ENCODE measurements at regions not wholly inside any gene's neighbourhood (a gene's known extent, or its start where the extent isn't known, plus 50 kb on each side); places are given as distances from the start of the nearest gene placed in this dataset.

GRCh38 chr5:39580702-39581453 lies 156.1 kb upstream of the DAB2 start:
- DNase-seq = no peak

- DNase-seq = no peak
These were observed 155.0 kb upstream of the DAB2 start for GRCh38 chr5:39579750-39580149.

- no peak for DNase-seq
These were observed 154.2 kb upstream of the DAB2 start for GRCh38 chr5:39578887-39579497.

- no peak for DNase-seq
These were observed 152.7 kb upstream of the DAB2 start for GRCh38 chr5:39577529-39577928.

GRCh38 chr5:39570403-39571027 lies 145.7 kb upstream of the DAB2 start:
- no peak for DNase-seq

- no peak for DNase-seq
These were observed 145.1 kb upstream of the DAB2 start for GRCh38 chr5:39569857-39570256.

- DNase-seq = no peak
These were observed 142.1 kb upstream of the DAB2 start for GRCh38 chr5:39566891-39567290.

- DNase-seq = no peak
These were observed 141.2 kb upstream of the DAB2 start for GRCh38 chr5:39566029-39566428.

- no peak for DNase-seq
These were observed 136.6 kb upstream of the DAB2 start for GRCh38 chr5:39561421-39561820.

- DNase-seq = no peak
These were observed 135.9 kb upstream of the DAB2 start for GRCh38 chr5:39560726-39561125.

GRCh38 chr5:39559923-39560322 lies 135.1 kb upstream of the DAB2 start:
- DNase-seq = no peak

GRCh38 chr5:39558541-39558940 lies 133.8 kb upstream of the DAB2 start:
- DNase-seq = no peak

GRCh38 chr5:39555788-39556187 lies 131.0 kb upstream of the DAB2 start:
- no peak for DNase-seq

- no peak for DNase-seq
These were observed 122.9 kb upstream of the DAB2 start for GRCh38 chr5:39547553-39548154.

GRCh38 chr5:39544941-39545340 lies 120.2 kb upstream of the DAB2 start:
- no peak for DNase-seq

GRCh38 chr5:39543335-39543734 lies 118.6 kb upstream of the DAB2 start:
- no peak for DNase-seq

- no peak for DNase-seq
These were observed 117.9 kb upstream of the DAB2 start for GRCh38 chr5:39542511-39543285.

- DNase-seq = no peak
These were observed 117.1 kb upstream of the DAB2 start for GRCh38 chr5:39541920-39542319.

GRCh38 chr5:39539470-39539869 lies 114.7 kb upstream of the DAB2 start:
- DNase-seq = no peak

- DNase-seq = no peak
These were observed 109.9 kb upstream of the DAB2 start for GRCh38 chr5:39534690-39535089.

- no peak for DNase-seq
These were observed 109.0 kb upstream of the DAB2 start for GRCh38 chr5:39533749-39534148.

GRCh38 chr5:39532511-39532910 lies 107.7 kb upstream of the DAB2 start:
- DNase-seq = no peak

- DNase-seq = no peak
These were observed 106.5 kb upstream of the DAB2 start for GRCh38 chr5:39531306-39531705.
